ENCODE measurements at regions not wholly inside any gene's neighbourhood (a gene's known extent, or its start where the extent isn't known, plus 50 kb on each side); places are given as distances from the start of the nearest gene placed in this dataset.

- H3K9me3 Mint-ChIP-seq (ENCODE audit: insufficient read depth), result peaks cover 2% of the 10 kb centered on the region
- CTCF ChIA-PET, result no interaction called here
- no peaks in the 10 kb centered on the region for H3K27me3 Mint-ChIP-seq
- Histone ChIP-seq H2AFZ (ENCODE audit: insufficient read depth, low read depth, low read length, poor library complexity, severe bottlenecking) (no peak overlapping the region), H3K36me3 (replicated peaks in 1 of 2; ENCODE audit: control extremely low read depth in 1 of 2, control insufficient read depth in 1 of 2, extremely low read depth in 1 of 2, insufficient read depth in 2 of 2, low read length in 1 of 2) (no peaks in the 10 kb centered on the region), H3K27ac (ENCODE audit: low read length in 2 of 2) (no peak overlapping the region), H3K4me3 (ENCODE audit: control extremely low read depth in 1 of 5, extremely low read depth in 1 of 5, insufficient read depth in 1 of 5, low read depth in 2 of 5, low read length in 4 of 5) (no peak overlapping the region), H3K79me2 (ENCODE audit: control insufficient read depth, insufficient read depth, low read length) (no peaks in the 10 kb centered on the region), H3K4me2 (replicated peaks; ENCODE audit: low read depth, low read length, poor library complexity, severe bottlenecking) (no peak overlapping the region), H3K9ac (ENCODE audit: low read length) (no peak overlapping the region), H4K20me1 (ENCODE audit: control insufficient read depth, insufficient read depth, low read length, poor library complexity, severe bottlenecking) (no peaks in the 10 kb centered on the region), H3K9me3 (ENCODE audit: control extremely low read depth in 1 of 3, control insufficient read depth in 2 of 3, insufficient read depth in 1 of 3, low read length in 2 of 3) (peaks cover 0 to 6% (median 1%) of the 10 kb centered on the region in 3 donors), H3K27me3 (replicated peaks in 1 of 4; ENCODE audit: control extremely low read depth in 1 of 4, control insufficient read depth in 3 of 4, insufficient read depth in 4 of 4, low read length in 3 of 4) (no peaks in the 10 kb centered on the region), H3K4me1 (ENCODE audit: control insufficient read depth in 2 of 2, insufficient read depth in 2 of 2, low read length in 2 of 2) (no peaks in the 10 kb centered on the region)
- no peak overlapping the region for H3K4me3 Mint-ChIP-seq
- no peak for TF ChIP-seq EZH2 (IDR thresholded peaks at IDR 0.05; ENCODE audit: borderline replicate concordance, insufficient read depth, low read depth, low read length, poor library complexity, severe bottlenecking)
- TF ChIP-seq, protein P1, sequence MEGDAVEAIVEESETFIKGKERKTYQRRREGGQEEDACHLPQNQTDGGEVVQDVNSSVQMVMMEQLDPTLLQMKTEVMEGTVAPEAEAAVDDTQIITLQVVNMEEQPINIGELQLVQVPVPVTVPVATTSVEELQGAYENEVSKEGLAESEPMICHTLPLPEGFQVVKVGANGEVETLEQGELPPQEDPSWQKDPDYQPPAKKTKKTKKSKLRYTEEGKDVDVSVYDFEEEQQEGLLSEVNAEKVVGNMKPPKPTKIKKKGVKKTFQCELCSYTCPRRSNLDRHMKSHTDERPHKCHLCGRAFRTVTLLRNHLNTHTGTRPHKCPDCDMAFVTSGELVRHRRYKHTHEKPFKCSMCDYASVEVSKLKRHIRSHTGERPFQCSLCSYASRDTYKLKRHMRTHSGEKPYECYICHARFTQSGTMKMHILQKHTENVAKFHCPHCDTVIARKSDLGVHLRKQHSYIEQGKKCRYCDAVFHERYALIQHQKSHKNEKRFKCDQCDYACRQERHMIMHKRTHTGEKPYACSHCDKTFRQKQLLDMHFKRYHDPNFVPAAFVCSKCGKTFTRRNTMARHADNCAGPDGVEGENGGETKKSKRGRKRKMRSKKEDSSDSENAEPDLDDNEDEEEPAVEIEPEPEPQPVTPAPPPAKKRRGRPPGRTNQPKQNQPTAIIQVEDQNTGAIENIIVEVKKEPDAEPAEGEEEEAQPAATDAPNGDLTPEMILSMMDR (IDR thresholded peaks at IDR 0.05), result no peak
- ATAC-seq (ENCODE audit: low read depth) (no peak), DNase-seq (no peak)
- WGBS (ENCODE audit: insufficient coverage), result no CpG with 5 or more reads among the region's 1 CpG
- H3K27ac Mint-ChIP-seq, result no peak overlapping the region
- no peaks in the 10 kb centered on the region for H3K4me1 Mint-ChIP-seq
- POLR2A ChIA-PET, result no interaction called here
- intact Hi-C loops (cut with micrococcal nuclease), result no loop called here
Measured at GRCh38 chr4:141962486-141962885, 326.1 kb downstream of the IL15 start.

DNA sequence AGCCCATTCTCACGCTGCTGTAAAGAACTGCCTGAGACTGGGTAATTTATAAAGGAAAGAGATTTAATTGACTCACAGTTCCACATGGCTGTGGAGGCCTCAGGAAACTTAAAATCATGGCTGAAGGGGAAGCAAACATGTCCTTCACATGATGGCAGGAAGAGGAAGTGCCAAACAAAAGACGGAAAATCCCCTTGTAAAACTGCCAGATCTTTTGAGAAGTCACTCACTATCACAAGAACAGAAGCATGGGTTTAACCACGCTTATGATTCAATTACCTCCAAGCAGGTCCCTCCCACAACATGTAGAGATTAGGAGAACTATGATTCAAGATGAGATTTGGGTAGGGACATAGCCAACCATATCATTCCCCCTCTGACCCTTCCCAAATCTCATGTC is 335.5 kb downstream of the IL15 start:
- Mint-ChIP-seq H3K27me3 (no peaks in the 10 kb centered on the region), H3K9me3 (ENCODE audit: insufficient read depth) (peaks cover 6% of the 10 kb centered on the region), H3K4me1 (no peaks in the 10 kb centered on the region), H3K4me3 (no peak overlapping the region), H3K27ac (no peak overlapping the region)
- H3K27me3 ChIP-seq (replicated peaks in 1 of 4; ENCODE audit: control extremely low read depth in 1 of 4, control insufficient read depth in 3 of 4, insufficient read depth in 4 of 4, low read length in 3 of 4), result no peaks in the 10 kb centered on the region
- ATAC-seq (ENCODE audit: low read depth), result no peak
- no peak overlapping the region for H3K9ac ChIP-seq (ENCODE audit: low read length)
- no peak overlapping the region for H3K27ac ChIP-seq (ENCODE audit: low read length in 2 of 2)
- no peaks in the 10 kb centered on the region for H3K79me2 ChIP-seq (ENCODE audit: control insufficient read depth, insufficient read depth, low read length)
- no peak overlapping the region for H3K4me2 ChIP-seq (replicated peaks; ENCODE audit: low read depth, low read length, poor library complexity, severe bottlenecking)
- no peak overlapping the region for H3K4me3 ChIP-seq (ENCODE audit: control extremely low read depth in 1 of 5, extremely low read depth in 1 of 5, insufficient read depth in 1 of 5, low read depth in 2 of 5, low read length in 4 of 5)
- no peaks in the 10 kb centered on the region for H3K4me1 ChIP-seq (ENCODE audit: control insufficient read depth in 2 of 2, insufficient read depth in 2 of 2, low read length in 2 of 2)
- POLR2A ChIA-PET, result no interaction called here
- 43% methylated on average over 1 of the region's 3 CpGs for WGBS (ENCODE audit: insufficient coverage)
- no peaks in the 10 kb centered on the region for H4K20me1 ChIP-seq (ENCODE audit: control insufficient read depth, insufficient read depth, low read length, poor library complexity, severe bottlenecking)
- CTCF ChIA-PET, result no interaction called here
- no peaks in the 10 kb centered on the region for H3K36me3 ChIP-seq (replicated peaks in 1 of 2; ENCODE audit: control extremely low read depth in 1 of 2, control insufficient read depth in 1 of 2, extremely low read depth in 1 of 2, insufficient read depth in 2 of 2, low read length in 1 of 2)
- DNase-seq, result no peak
- no peak overlapping the region for H2AFZ ChIP-seq (ENCODE audit: insufficient read depth, low read depth, low read length, poor library complexity, severe bottlenecking)
- intact Hi-C loops (cut with micrococcal nuclease), result no loop called here
- no peaks in the 10 kb centered on the region for H3K9me3 ChIP-seq (ENCODE audit: control extremely low read depth in 1 of 3, control insufficient read depth in 2 of 3, insufficient read depth in 1 of 3, low read length in 2 of 3)
- TF ChIP-seq, protein P1 (IDR thresholded peaks at IDR 0.05), result no peak
- TF ChIP-seq EZH2 (IDR thresholded peaks at IDR 0.05; ENCODE audit: borderline replicate concordance, insufficient read depth, low read depth, low read length, poor library complexity, severe bottlenecking), result no peak
